HG02588 (cell line): ENCODE measurements at regions not wholly inside any gene's neighbourhood (a gene's known extent, or its start where the extent isn't known, plus 50 kb on each side); places are given as distances from the start of the nearest gene placed in this dataset.

Experiments used
- ATAC-seq: cut with Tn5 transposase; IDR thresholded peaks from one replicate; pipeline ENCODE4 v1.9.1; 2021; ENCODE audit warnings: mild to moderate bottlenecking, moderate library complexity; ENCODE audit not compliant: unreplicated experiment

GRCh38 chr18:77439888-77440287, 190.2 kb downstream of the GALR1 start:
- no peak for ATAC-seq

GRCh38 chr18:77442393-77442792, 192.7 kb downstream of the GALR1 start:
- ATAC-seq, result no peak

GRCh38 chr18:77444385-77444784, 194.7 kb downstream of the GALR1 start:
- ATAC-seq, result no peak

GRCh38 chr18:77448046-77448445, 198.4 kb downstream of the GALR1 start:
- no peak for ATAC-seq

- no peak for ATAC-seq
These were observed 205.4 kb downstream of the GALR1 start for GRCh38 chr18:77455004-77455403.

- ATAC-seq, result no peak
These were observed 208.0 kb downstream of the GALR1 start for GRCh38 chr18:77457681-77458080.

GRCh38 chr18:77461062-77461688, 211.5 kb downstream of the GALR1 start:
- ATAC-seq, result no peak

- ATAC-seq, result no peak
These were observed 215.3 kb downstream of the GALR1 start for GRCh38 chr18:77464917-77465316.

- no peak for ATAC-seq
These were observed 217.2 kb downstream of the GALR1 start for GRCh38 chr18:77466890-77467289.

- no peak for ATAC-seq
These were observed 219.5 kb downstream of the GALR1 start for GRCh38 chr18:77469131-77469530.

GRCh38 chr18:77470569-77471413, 221.1 kb downstream of the GALR1 start:
- ATAC-seq, result no peak

GRCh38 chr18:77472509-77472908, 222.9 kb downstream of the GALR1 start:
- ATAC-seq, result no peak

GRCh38 chr18:77478646-77479442, 229.2 kb downstream of the GALR1 start:
- no peak for ATAC-seq

GRCh38 chr18:77481541-77481940, 231.9 kb downstream of the GALR1 start:
- ATAC-seq, result no peak

GRCh38 chr18:77482190-77483085, 232.8 kb downstream of the GALR1 start:
- no peak for ATAC-seq

GRCh38 chr18:77486985-77487384, 237.3 kb downstream of the GALR1 start:
- no peak for ATAC-seq

- no peak for ATAC-seq
These were observed 238.5 kb downstream of the GALR1 start for GRCh38 chr18:77487951-77488740.

GRCh38 chr18:77495079-77495478, 245.4 kb downstream of the GALR1 start:
- no peak for ATAC-seq

GRCh38 chr18:77495982-77496690, 246.5 kb downstream of the GALR1 start:
- ATAC-seq, result no peak
